ENCODE measurements at regions not wholly inside any gene's neighbourhood (a gene's known extent, or its start where the extent isn't known, plus 50 kb on each side); places are given as distances from the start of the nearest gene placed in this dataset.
"Not testable (repeated sequence)": the region's sequence is repeated elsewhere in the genome, so short reads cannot be mapped to it uniquely, and the experiment has no call there.

- no peak for DNase-seq (ENCODE audit: low read depth in 2 of 2)
Observed at GRCh38 chr9:126056312-126057021, 270.2 kb upstream of the MVB12B start.

GRCh38 chr9:126057121-126057825, 269.4 kb upstream of the MVB12B start:
- no peak for DNase-seq (ENCODE audit: low read depth in 2 of 2)

GRCh38 chr9:126058011-126058531, 268.6 kb upstream of the MVB12B start:
- DNase-seq (ENCODE audit: low read depth in 2 of 2): no peak

- no peak for DNase-seq (ENCODE audit: low read depth in 2 of 2)
Observed at GRCh38 chr9:126058591-126058990, 268.0 kb upstream of the MVB12B start.

- no peak for DNase-seq (ENCODE audit: low read depth in 2 of 2)
Observed at GRCh38 chr9:126061575-126061974, 265.1 kb upstream of the MVB12B start.

GRCh38 chr9:126062158-126062886, 264.3 kb upstream of the MVB12B start:
- DNase-seq (ENCODE audit: low read depth in 2 of 2): no peak

- no peak for DNase-seq (ENCODE audit: low read depth in 2 of 2)
Observed at GRCh38 chr9:126063326-126063725, 263.3 kb upstream of the MVB12B start.

DNA sequence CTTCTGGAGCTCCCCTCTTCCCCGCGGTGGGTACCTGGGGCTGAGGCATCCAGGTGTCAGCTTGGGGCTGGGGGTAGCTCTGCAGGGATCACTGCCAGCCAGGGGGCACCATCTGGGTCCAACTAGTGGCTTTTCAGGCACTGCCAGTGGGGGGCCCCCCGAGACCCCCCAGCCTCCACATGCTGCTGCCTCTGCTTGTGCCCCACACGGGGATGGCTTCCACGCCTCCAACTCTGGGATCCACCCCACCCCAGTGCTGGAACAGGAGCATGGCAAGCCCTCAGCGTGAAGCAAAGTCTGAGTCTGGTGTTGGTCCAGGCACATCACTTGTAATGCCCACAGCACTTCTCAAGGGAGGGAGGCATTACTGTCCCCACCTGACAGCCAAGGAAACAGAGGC, 260.5 kb upstream of the MVB12B start:
- no peak for DNase-seq (ENCODE audit: low read depth in 2 of 2)

- DNase-seq (ENCODE audit: low read depth in 2 of 2): no peak
Observed at GRCh38 chr9:126067031-126067734, 259.4 kb upstream of the MVB12B start.

- DNase-seq (ENCODE audit: low read depth in 2 of 2): no peak
Observed at GRCh38 chr9:126068534-126069230, 257.9 kb upstream of the MVB12B start.

DNA sequence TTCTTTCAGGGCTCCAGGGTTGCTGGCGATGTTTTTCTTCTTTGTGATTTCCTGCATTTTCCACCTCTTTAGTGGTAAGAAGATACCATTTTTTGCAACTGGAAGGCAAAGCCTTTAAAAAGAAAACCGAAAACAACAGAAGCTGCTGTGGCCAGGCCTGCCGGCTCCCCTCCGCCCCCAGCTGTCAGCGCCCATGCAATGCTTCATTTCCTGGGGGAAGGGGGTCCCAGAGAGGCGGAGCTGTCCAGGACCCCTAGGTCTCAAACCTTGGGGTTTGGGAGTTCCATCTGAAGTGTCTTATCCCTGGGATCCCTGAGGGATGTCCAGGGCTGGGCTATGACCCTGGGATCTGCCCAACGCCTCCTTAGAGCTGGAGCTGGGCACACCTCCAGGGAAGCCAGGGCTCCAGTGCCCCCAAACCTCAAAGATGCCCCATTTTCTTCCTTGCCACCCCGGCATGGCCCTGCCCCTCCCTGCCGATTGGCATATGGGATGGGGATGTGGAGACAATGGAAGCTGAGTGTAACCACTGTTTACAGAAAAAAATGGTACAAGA, 257.2 kb upstream of the MVB12B start:
- DNase-seq (ENCODE audit: low read depth in 2 of 2): no peak

DNA sequence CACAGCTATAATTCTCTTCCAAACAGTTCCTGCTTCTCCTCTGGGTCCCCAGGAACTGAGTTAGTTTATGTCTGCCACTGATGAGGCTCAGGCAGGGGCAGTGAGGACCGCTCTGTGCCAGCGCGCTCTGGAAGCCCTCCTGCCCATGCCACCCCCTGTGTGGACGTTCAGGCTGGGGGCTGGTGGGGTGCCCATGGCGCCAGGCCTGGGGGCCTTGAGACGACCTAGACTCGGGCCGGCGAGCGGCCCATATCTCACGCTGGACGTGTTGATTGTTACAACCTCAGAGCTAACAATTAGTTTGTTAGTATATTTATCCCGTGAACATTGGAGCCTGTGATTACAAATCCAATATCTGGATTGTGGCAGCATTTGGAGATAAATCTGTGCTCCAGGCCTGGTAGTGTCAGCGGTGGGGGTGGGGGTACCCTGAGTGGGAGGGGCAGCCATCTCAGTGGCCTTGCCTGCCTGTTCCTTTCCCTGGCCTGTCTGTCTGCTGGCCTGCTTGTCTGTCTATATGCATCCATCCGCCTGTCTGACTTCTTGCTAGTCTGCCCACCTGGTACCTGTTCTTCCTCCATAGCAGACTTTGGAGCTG, 256.5 kb upstream of the MVB12B start:
- DNase-seq (ENCODE audit: low read depth in 2 of 2): no peak

DNA sequence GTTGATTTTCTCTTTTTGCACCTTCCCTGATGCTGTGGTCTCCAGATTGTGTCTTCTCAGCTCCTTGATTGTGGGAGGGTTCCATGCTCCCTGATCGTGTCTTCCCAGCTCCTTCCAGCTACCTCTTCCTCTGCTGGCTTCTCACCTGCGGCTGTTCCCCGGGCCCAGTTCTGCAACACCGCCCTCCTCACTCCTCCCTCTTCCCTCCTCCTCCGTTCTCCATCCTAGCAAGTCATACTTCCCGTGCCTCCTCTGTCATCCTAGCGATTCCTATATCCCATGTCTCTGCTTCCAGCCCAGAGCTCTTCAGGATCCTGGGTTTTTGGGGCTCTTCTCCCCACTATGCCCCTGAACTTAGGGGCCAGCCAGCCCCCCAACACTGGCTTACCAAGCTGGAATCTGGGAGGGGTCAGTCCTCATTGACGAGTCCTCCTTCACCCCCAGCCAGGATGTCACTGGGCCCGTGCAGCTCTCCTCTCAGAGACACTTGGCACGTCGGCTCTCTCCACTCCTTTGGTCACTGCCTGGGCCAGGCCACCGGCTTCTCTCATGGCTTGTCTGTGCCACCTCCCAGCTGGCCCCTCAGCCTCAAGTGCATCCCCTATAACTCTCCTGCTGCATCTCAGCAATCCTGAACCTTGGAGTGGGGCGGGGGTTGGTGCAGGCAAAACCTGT, 255.4 kb upstream of the MVB12B start:
- no peak for DNase-seq (ENCODE audit: low read depth in 2 of 2)

GRCh38 chr9:126077656-126078055, 249.0 kb upstream of the MVB12B start:
- DNase-seq (ENCODE audit: low read depth in 2 of 2): not testable (repeated sequence)

GRCh38 chr9:126080641-126081040, 246.0 kb upstream of the MVB12B start:
- DNase-seq (ENCODE audit: low read depth in 2 of 2): no peak

DNA sequence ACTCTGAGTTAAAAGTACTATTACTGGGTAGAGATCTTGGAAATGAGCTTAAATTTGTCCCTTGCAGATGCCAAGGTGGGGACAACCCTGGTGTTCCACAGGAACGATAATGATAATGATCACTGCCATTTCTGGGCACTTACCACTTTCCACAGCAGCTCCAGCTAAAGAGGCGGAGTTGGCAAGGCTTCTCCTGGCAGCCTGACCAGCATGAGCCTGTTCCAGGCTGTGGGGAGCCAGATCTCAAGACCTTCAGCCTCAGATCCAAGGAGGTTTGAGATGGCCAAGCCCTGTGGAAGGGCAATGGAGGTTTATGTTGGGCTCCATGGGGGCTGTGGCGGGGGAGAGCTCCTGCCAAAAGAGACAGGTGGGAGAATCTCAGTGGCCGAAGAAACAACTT, 244.9 kb upstream of the MVB12B start:
- DNase-seq (ENCODE audit: low read depth in 2 of 2): no peak

DNA sequence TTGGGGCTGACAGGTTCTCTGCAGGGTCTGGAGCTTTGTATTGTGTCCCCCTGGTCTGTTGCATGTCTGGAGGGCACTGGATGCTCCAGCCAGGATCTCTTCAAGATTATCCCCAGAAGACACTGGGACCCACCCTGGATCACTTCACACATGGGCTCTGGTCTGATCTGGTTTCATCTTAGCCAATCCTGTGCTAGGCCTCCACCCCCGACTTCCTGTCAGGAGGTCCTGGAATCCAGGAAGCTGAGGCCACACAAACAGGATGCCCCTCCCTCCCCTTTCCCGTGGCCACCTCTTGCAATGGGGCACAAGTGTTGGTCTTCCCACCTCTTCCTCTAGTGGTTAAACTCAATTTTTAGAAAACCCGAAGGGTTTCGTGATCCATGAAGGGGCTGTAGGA, 242.6 kb upstream of the MVB12B start:
- DNase-seq (ENCODE audit: low read depth in 2 of 2): no peak

- DNase-seq (ENCODE audit: low read depth in 2 of 2): no peak
Observed at GRCh38 chr9:126084696-126085095, 241.9 kb upstream of the MVB12B start.

DNA sequence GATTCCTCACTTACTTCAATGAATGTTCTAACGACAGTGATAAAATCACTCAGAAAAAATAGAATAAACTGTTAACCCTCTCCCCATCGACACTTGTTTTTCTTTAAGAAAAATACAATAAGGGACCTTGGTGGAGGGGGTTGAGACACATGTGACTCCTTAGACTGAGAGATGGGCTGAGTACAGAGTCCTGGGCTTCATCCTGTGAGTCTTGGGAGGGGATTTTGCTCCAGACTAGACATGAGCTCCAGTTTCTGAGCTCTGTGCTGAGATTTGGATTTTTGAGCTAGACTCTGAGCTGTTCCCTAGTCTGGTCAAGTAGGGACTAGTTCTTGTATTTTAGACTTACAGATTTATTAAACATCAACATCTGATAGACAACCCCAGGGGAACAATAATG, 241.5 kb upstream of the MVB12B start:
- no peak for DNase-seq (ENCODE audit: low read depth in 2 of 2)

DNA sequence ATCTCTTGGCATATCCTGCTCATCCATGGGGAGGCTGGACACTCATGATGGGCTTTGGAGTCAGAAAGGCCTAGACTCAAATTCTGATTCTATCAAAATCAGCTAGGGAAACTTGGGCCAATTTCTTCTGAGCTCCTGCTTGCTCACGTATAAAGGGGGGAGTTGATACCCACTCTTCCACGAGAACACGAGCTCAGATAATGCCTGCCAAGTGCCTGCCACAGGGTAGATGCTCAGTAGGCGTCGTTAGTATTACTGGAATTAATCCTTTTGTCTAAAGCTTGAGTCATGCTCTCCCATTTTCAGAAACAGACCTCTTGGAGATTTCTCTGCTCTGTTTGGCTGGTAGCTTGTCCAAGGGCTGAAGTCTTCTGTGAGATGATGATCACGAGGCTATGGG, 238.3 kb upstream of the MVB12B start:
- no peak for DNase-seq (ENCODE audit: low read depth in 2 of 2)
